Transverse colon (tissue), 4 donors: ENCODE measurements at regions not wholly inside any gene's neighbourhood (a gene's known extent, or its start where the extent isn't known, plus 50 kb on each side); places are given as distances from the start of the nearest gene placed in this dataset.

ENCODE experiments used
- DNase-seq: peaks from one replicate; pipeline ENCODE4 v3.0.0-alpha.2; 2019
- H3K27ac ChIP-seq, 4 donors: fragments of 200-600 bp; sonication (generic); 2 replicates each; pipeline ENCODE4 v1.5.1; 2016 to 2018; ENCODE audit warnings: inconsistent platforms in 4 of 4
- H3K27me3 ChIP-seq: fragments of 200-600 bp; sonication (generic); 2 replicates; pipeline ENCODE4 v1.5.1; 2017; ENCODE audit warnings: inconsistent platforms
- H3K36me3 ChIP-seq, 4 donors: fragments of 200-600 bp; sonication (generic); 2 replicates each; pipeline ENCODE4 v1.5.1; 2017 to 2019; ENCODE audit warnings: inconsistent platforms in 4 of 4
- H3K4me1 ChIP-seq, 4 donors: fragments of 200-600 bp; sonication (generic); 2 replicates each; pipeline ENCODE4 v1.5.1; 2017 to 2020; ENCODE audit warnings: inconsistent platforms in 4 of 4
- H3K4me3 ChIP-seq, 4 donors: fragments of 200-600 bp; sonication (generic); 1 replicate in 1 of 4; 2 replicates in 3 of 4; pipeline versions ENCODE4 v1.5.1 to v1.6.1; 2017 to 2019; ENCODE audit warnings: inconsistent platforms in 4 of 4
- H3K9me3 ChIP-seq, 2 donors: fragments of 200-600 bp; sonication (generic); 2 replicates each; pipeline ENCODE4 v1.5.1; 2017 to 2019; ENCODE audit warnings: inconsistent platforms in 2 of 2
- CTCF ChIP-seq, 5 experiments: fragments of 200-600 bp in 3 of 5; fragments of 450-650 bp in 2 of 5; sonication (generic) in 3 of 5; IDR thresholded peaks; 1 replicate in 2 of 5; 2 replicates in 3 of 5; pipeline ENCODE4 v1.5.1; 2016 to 2017; ENCODE audit warnings: antibody characterized with exemption in 5 of 5, inconsistent platforms in 3 of 5, mild to moderate bottlenecking in 2 of 5, moderate library complexity in 1 of 5
- EP300 ChIP-seq: sonication (generic); formaldehyde crosslinking; IDR thresholded peaks from one replicate; pipeline ENCODE4 v1.6.1; 2017; ENCODE audit warnings: antibody characterized with exemption, low read depth
- POLR2A ChIP-seq: fragments of 450-650 bp; IDR thresholded peaks from one replicate; pipeline ENCODE4 v1.6.1; 2016; ENCODE audit warnings: antibody characterized with exemption, mild to moderate bottlenecking, moderate library complexity
- POLR2AphosphoS5 ChIP-seq, 3 donors: sonication (generic); formaldehyde crosslinking; IDR thresholded peaks; one replicate each; pipeline ENCODE4 v1.6.1; 2016; ENCODE audit warnings: antibody characterized with exemption in 3 of 3
- WGBS, 2 donors: methylation state at CpG; one replicate each; pipeline ENCODE4 v1.1.5; 2018; ENCODE audit warnings: low coverage in 1 of 2; 5-methylcytosine and 5-hydroxymethylcytosine counted together
- in situ Hi-C, 4 donors: fragments of 200-750 bp; cut with MboI; loops; one replicate each; pipeline versions ENCODE4 v1.15.0 to v1.15.1; 2017; ENCODE audit warnings: low sequenced_read_pairs in 3 of 4, low pct_ligation_motif_present in 1 of 4, low pct_unique_long_range_greater_than_20kb in 1 of 4
- intact Hi-C: fragments of 100-400 bp; cut with DNase I; formaldehyde crosslinking; loops from one replicate; pipeline ENCODE4 v1.15.1; 2023; ENCODE audit warnings: low total_unique reads

GRCh38 chr7:156034397-156034796 is 222.1 kb upstream of the SHH start:
- no peaks in the 10 kb centered on the region for H3K27me3 ChIP-seq
- no peaks in the 10 kb centered on the region for H3K36me3 ChIP-seq
- H3K9me3 ChIP-seq = no peaks in the 10 kb centered on the region
- H3K4me1 ChIP-seq = no peaks in the 10 kb centered on the region
- H3K4me3 ChIP-seq = no peak overlapping the region
- H3K27ac ChIP-seq = no peak overlapping the region
- in situ Hi-C loops = no loop called here
- intact Hi-C loops = no loop called here
- DNase-seq = no peak
- 17 to 39% methylated on average over 1 to 3 of the region's 3 CpGs for WGBS, 2 donors
- TF ChIP-seq CTCF (IDR thresholded peaks at IDR 0.05) (no peak), POLR2A (no peak), POLR2AphosphoS5 (IDR thresholded peaks at IDR 0.05) (no peak), EP300 (no peak)

GRCh38 chr7:156032973-156033372 is 220.7 kb upstream of the SHH start:
- DNase-seq = no peak
- in situ Hi-C loops = no loop called here
- H3K36me3 ChIP-seq = no peaks in the 10 kb centered on the region
- H3K4me1 ChIP-seq = no peaks in the 10 kb centered on the region
- no peaks in the 10 kb centered on the region for H3K27me3 ChIP-seq
- no peak overlapping the region for H3K4me3 ChIP-seq
- H3K9me3 ChIP-seq = no peaks in the 10 kb centered on the region
- no peak overlapping the region for H3K27ac ChIP-seq
- intact Hi-C loops = no loop called here
- no peak for TF ChIP-seq CTCF (IDR thresholded peaks at IDR 0.05)
- TF ChIP-seq POLR2A = no peak

GRCh38 chr7:156031679-156032478 is 219.6 kb upstream of the SHH start:
- Histone ChIP-seq H3K27ac (no peak overlapping the region), H3K27me3 (no peaks in the 10 kb centered on the region), H3K4me1 (no peaks in the 10 kb centered on the region), H3K9me3 (no peaks in the 10 kb centered on the region), H3K36me3 (no peaks in the 10 kb centered on the region), H3K4me3 (no peak overlapping the region)
- TF ChIP-seq POLR2A (no peak), CTCF (IDR thresholded peaks at IDR 0.05) (no peak), EP300 (no peak), POLR2AphosphoS5 (IDR thresholded peaks at IDR 0.05) (no peak)
- WGBS, 2 donors = 94% methylated on average over 7 of the region's 7 CpGs; no CpG with 5 or more reads in 1 of the 2 donors
- in situ Hi-C loops (no loop called here), intact Hi-C loops (no loop called here)
- no peak for DNase-seq

- WGBS, 2 donors = 38 to 83% methylated on average over 1 to 12 of the region's 12 CpGs
- no peaks in the 10 kb centered on the region for H3K9me3 ChIP-seq
- in situ Hi-C loops (no loop called here), intact Hi-C loops (no loop called here)
- no peak overlapping the region for H3K4me3 ChIP-seq
- TF ChIP-seq POLR2A (no peak), EP300 (no peak), CTCF (IDR thresholded peaks at IDR 0.05) (no peak), POLR2AphosphoS5 (IDR thresholded peaks at IDR 0.05) (no peak)
- no peak for DNase-seq
- no peaks in the 10 kb centered on the region for H3K4me1 ChIP-seq
- no peaks in the 10 kb centered on the region for H3K36me3 ChIP-seq
- H3K27ac ChIP-seq = no peak overlapping the region
- no peaks in the 10 kb centered on the region for H3K27me3 ChIP-seq
These were observed 217.3 kb upstream of the SHH start for GRCh38 chr7:156029460-156030007.
